RWPE2 (cell line): ENCODE measurements at regions not wholly inside any gene's neighbourhood (a gene's known extent, or its start where the extent isn't known, plus 50 kb on each side); places are given as distances from the start of the nearest gene placed in this dataset.
A peak's percentile ranks its signal among the peaks of the same experiment; 100 is the strongest.

Experiments used
- ATAC-seq: fragments of 200-7000 bp; cut with Tn5 transposase; 3 replicates; pipeline ENCODE4 v1.9.1; 2021; ENCODE audit warnings: low read depth
- DNase-seq: peaks from one replicate; pipeline ENCODE4 v3.0.0-alpha.2; 2020; ENCODE audit warnings: low spot score
- H3K27ac ChIP-seq: fragments of 450-650 bp; 2 replicates; pipeline ENCODE4 v1.5.1; 2017; ENCODE audit warnings: mild to moderate bottlenecking; ENCODE audit not compliant: poor library complexity, severe bottlenecking
- H3K27me3 ChIP-seq: fragments of 250-450 bp; sonication (Bioruptor Pico); 2 replicates; pipeline ENCODE4 v1.5.1; 2021; ENCODE audit warnings: mild to moderate bottlenecking, moderate library complexity; ENCODE audit not compliant: insufficient read depth, poor library complexity, severe bottlenecking
- H3K36me3 ChIP-seq: fragments of 250-450 bp; sonication (Bioruptor Pico); 2 replicates; pipeline ENCODE4 v1.5.1; 2020; ENCODE audit warnings: low read depth, mild to moderate bottlenecking, moderate library complexity
- H3K4me1 ChIP-seq: fragments of 250-450 bp; sonication (Bioruptor Pico); 2 replicates; pipeline ENCODE4 v1.5.1; 2021; ENCODE audit warnings: mild to moderate bottlenecking, moderate library complexity; ENCODE audit not compliant: insufficient read depth, poor library complexity, severe bottlenecking
- H3K4me3 ChIP-seq: fragments of 250-450 bp; sonication (Bioruptor Pico); 2 replicates; pipeline ENCODE4 v1.5.1; 2021; ENCODE audit warnings: mild to moderate bottlenecking, moderate library complexity; ENCODE audit not compliant: severe bottlenecking
- H3K9me3 ChIP-seq: fragments of 250-450 bp; sonication (Bioruptor Pico); 2 replicates; pipeline ENCODE4 v1.5.1; 2021; ENCODE audit warnings: mild to moderate bottlenecking, moderate library complexity; ENCODE audit not compliant: severe bottlenecking
- CTCF ChIP-seq: fragments of 450-650 bp; IDR thresholded peaks from one replicate; pipeline ENCODE4 v1.5.1; 2017; ENCODE audit warnings: mild to moderate bottlenecking, moderate library complexity; ENCODE audit not compliant: poor library complexity, severe bottlenecking

- Histone ChIP-seq H3K36me3 (no peaks in the 10 kb centered on the region), H3K4me1 (no peaks in the 10 kb centered on the region), H3K27ac (no peak overlapping the region), H3K27me3 (no peaks in the 10 kb centered on the region), H3K9me3 (no peaks in the 10 kb centered on the region), H3K4me3 (no peak overlapping the region)
- TF ChIP-seq CTCF, result no peak
- ATAC-seq, result peak; percentile 50; the same call in 2 of the 3 replicates
- DNase-seq, result no peak
These were observed 415.9 kb downstream of the SLC4A3 start for GRCh38 chr2:220043155-220043989.

DNA sequence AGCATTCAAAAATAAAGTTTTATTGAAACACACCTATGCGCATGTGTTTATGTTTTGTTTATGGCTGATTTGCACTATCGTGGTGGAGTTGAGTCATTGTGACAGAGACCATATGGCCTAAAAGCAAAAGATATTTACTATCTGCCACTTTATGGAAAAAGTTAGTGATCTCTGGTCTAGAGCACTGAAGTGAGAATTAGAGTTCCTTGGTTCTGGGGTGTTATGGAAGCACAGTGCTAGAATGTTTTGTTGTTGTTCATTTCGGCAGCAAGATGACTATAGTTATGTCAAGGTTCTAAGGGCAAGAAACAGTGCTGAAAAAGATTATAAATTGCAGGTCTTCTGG, 416.5 kb downstream of the SLC4A3 start:
- H3K4me1 ChIP-seq, result no peaks in the 10 kb centered on the region
- H3K36me3 ChIP-seq, result no peaks in the 10 kb centered on the region
- no peak overlapping the region for H3K4me3 ChIP-seq
- DNase-seq, result no peak
- no peak overlapping the region for H3K27ac ChIP-seq
- no peaks in the 10 kb centered on the region for H3K27me3 ChIP-seq
- no peak for ATAC-seq
- TF ChIP-seq CTCF, result no peak
- no peaks in the 10 kb centered on the region for H3K9me3 ChIP-seq

- DNase-seq (no peak), ATAC-seq (no peak)
- H3K27me3 ChIP-seq, result no peaks in the 10 kb centered on the region
- no peaks in the 10 kb centered on the region for H3K9me3 ChIP-seq
- TF ChIP-seq CTCF, result no peak
- H3K4me3 ChIP-seq, result no peak overlapping the region
- no peaks in the 10 kb centered on the region for H3K36me3 ChIP-seq
- no peaks in the 10 kb centered on the region for H3K4me1 ChIP-seq
- no peak overlapping the region for H3K27ac ChIP-seq
These were observed 417.0 kb downstream of the SLC4A3 start for GRCh38 chr2:220044383-220044782.

GRCh38 chr2:220046507-220046906, 419.1 kb downstream of the SLC4A3 start:
- no peaks in the 10 kb centered on the region for H3K9me3 ChIP-seq
- H3K27ac ChIP-seq, result no peak overlapping the region
- ATAC-seq (no peak), DNase-seq (no peak)
- H3K27me3 ChIP-seq, result no peaks in the 10 kb centered on the region
- no peaks in the 10 kb centered on the region for H3K4me1 ChIP-seq
- no peak for TF ChIP-seq CTCF
- no peaks in the 10 kb centered on the region for H3K36me3 ChIP-seq
- H3K4me3 ChIP-seq, result no peak overlapping the region

GRCh38 chr2:220051716-220052115, 424.3 kb downstream of the SLC4A3 start:
- no peak for DNase-seq
- H3K27ac ChIP-seq, result no peak overlapping the region

More at GRCh38 chr2:220051716-220052115, 424.3 kb downstream of the SLC4A3 start:
- no peak for ATAC-seq
- H3K36me3 ChIP-seq, result no peaks in the 10 kb centered on the region
- H3K4me3 ChIP-seq, result no peak overlapping the region
- H3K27me3 ChIP-seq, result no peaks in the 10 kb centered on the region
- H3K9me3 ChIP-seq, result no peaks in the 10 kb centered on the region
- TF ChIP-seq CTCF, result no peak
- no peaks in the 10 kb centered on the region for H3K4me1 ChIP-seq
